GM10266 (cell line): ENCODE measurements at regions not wholly inside any gene's neighbourhood (a gene's known extent, or its start where the extent isn't known, plus 50 kb on each side); places are given as distances from the start of the nearest gene placed in this dataset.

Experiments used
- DNase-seq: peaks from one replicate; pipeline ENCODE4 v3.0.0; 2012; ENCODE audit errors: extremely low spot score
- CTCF ChIP-seq: IDR thresholded peaks from 2 replicates; pipeline ENCODE4 v1.5.1; 2012; ENCODE audit warnings: mild to moderate bottlenecking, low read depth; ENCODE audit not compliant: control insufficient read depth, insufficient read depth; ENCODE audit errors: missing control alignments

DNA sequence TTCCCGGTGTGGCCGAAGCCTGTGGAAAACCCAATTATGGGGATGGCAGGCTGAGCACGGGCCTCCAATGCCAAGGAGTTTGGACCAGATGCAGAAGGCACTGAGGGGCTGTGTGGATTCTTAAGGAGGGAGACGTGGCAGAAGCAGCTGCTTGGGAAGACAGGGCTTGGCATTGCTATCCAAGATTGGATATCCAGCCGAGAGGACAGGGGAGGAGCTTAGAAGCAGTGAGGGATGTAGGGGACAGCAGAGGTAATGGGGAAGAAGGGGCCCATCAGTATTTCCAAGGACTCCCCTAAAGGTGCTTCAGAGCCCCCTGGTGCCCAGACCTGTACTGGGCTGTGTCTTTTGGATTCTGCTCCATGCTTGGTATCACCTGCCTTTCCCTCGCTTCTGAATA, 112.8 kb upstream of the TLE3 start:
- DNase-seq: no peak
- no peak for TF ChIP-seq CTCF

GRCh38 chr15:70210076-70210475, 112.4 kb upstream of the TLE3 start:
- no peak for DNase-seq
- TF ChIP-seq CTCF: no peak

DNA sequence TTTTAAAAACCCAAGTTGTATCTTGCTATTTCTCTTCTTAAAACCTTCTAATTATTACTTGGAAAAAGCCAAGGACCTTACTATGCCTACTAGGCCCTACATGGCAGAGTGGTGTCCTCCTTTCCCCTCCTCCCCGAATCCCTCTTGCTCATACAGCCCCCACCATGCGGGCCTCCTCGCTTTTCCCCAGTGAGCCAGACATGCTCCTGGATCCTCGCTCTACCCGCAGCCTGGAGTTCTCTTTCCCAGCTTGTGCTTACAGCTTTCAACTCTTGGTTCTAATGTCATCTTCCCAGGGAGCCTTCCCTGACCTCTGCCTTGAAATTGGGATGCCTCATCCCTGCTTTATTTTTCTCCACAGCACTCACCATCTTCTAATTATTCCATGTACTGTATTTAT, 111.8 kb upstream of the TLE3 start:
- no peak for TF ChIP-seq CTCF

GRCh38 chr15:70208332-70208731, 110.6 kb upstream of the TLE3 start:
- DNase-seq: no peak
- no peak for TF ChIP-seq CTCF

More for the DNA sequence above, 111.8 kb upstream of the TLE3 start:
- no peak for DNase-seq

GRCh38 chr15:70206668-70207067, 109.0 kb upstream of the TLE3 start:
- DNase-seq: no peak
- no peak for TF ChIP-seq CTCF

DNA sequence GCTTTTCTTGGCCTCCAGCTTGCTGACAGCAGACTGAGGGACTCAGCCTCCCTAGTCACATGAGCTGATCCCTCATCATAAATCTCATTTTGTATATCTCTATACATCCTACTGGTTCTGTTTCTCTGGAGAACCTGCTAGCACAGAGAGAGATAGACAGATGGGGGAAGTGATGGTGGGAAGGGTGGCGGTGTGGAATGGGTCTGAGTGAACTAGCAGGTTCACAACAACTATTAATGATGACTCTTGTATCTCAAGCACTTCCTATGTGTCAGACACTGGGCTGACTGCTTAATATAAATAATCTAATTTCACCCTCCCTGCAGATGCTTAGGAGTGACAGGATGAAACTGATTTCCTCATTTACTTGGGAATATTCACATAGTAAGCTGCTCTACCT, 106.9 kb upstream of the TLE3 start:
- DNase-seq: no peak
- no peak for TF ChIP-seq CTCF

GRCh38 chr15:70203981-70204560, 106.4 kb upstream of the TLE3 start:
- no peak for DNase-seq
- no peak for TF ChIP-seq CTCF
